ENCODE measurements at regions not wholly inside any gene's neighbourhood (a gene's known extent, or its start where the extent isn't known, plus 50 kb on each side); places are given as distances from the start of the nearest gene placed in this dataset.

GRCh38 chr15:45763170-45763869 lies 128.5 kb downstream of the SQOR start:
- WGBS, 2 donors = 88 to 90% methylated on average over 6 of the region's 6 CpGs
- no peak for TF ChIP-seq CTCF (IDR thresholded peaks at IDR 0.05)
- TF ChIP-seq POLR2A (IDR thresholded peaks at IDR 0.05) = no peak
- no peak for DNase-seq (ENCODE audit: low spot score in 2 of 2)
- H3K4me3 ChIP-seq (ENCODE audit: low read depth, poor library complexity, severe bottlenecking) = no peak overlapping the region
- intact Hi-C loops (cut with DNase I; ENCODE audit: low total_unique reads) = no loop called here

GRCh38 chr15:45773149-45773548 lies 138.3 kb downstream of the SQOR start:
- H3K4me3 ChIP-seq (ENCODE audit: low read depth, poor library complexity, severe bottlenecking) = no peak overlapping the region
- intact Hi-C loops (cut with DNase I; ENCODE audit: low total_unique reads) = no loop called here
- DNase-seq (ENCODE audit: low spot score in 2 of 2) = no peak
- WGBS, 2 donors = 55 to 83% methylated on average over 3 of the region's 3 CpGs
- no peak for TF ChIP-seq POLR2A (IDR thresholded peaks at IDR 0.05)
- TF ChIP-seq CTCF (IDR thresholded peaks at IDR 0.05) = no peak

- TF ChIP-seq CTCF (IDR thresholded peaks at IDR 0.05) = no peak
- TF ChIP-seq POLR2A (IDR thresholded peaks at IDR 0.05) = no peak
- intact Hi-C loops (cut with DNase I; ENCODE audit: low total_unique reads) = no loop called here
- no peak overlapping the region for H3K4me3 ChIP-seq (ENCODE audit: low read depth, poor library complexity, severe bottlenecking)
- WGBS, 2 donors = 38 to 50% methylated on average over 4 of the region's 4 CpGs
- DNase-seq (ENCODE audit: low spot score in 2 of 2) = no peak
These were observed 141.9 kb downstream of the SQOR start for GRCh38 chr15:45776772-45777171.

DNA sequence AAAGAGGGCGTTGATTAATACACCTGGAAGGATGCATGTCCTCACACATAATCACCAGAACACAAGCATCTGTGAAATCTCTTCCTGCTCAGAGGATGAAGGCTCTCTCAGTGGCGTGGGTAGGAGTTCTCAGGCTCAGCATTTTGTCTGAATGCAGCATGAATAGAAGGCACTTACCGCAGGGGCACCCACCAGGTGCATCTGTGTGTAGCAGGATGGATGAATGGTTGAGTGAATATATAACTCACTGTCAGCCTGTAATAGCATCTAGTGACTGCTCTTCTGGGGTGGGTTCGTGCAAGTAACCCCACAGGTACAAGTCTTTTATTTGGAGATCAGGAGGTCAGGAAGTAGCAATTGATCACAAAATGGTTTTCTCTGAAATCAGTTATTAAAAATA lies 143.0 kb downstream of the SQOR start:
- WGBS, 2 donors = 76 to 78% methylated on average over 4 of the region's 4 CpGs
- TF ChIP-seq POLR2A (IDR thresholded peaks at IDR 0.05) (no peak), CTCF (IDR thresholded peaks at IDR 0.05) (no peak)
- H3K4me3 ChIP-seq (ENCODE audit: low read depth, poor library complexity, severe bottlenecking) = no peak overlapping the region
- intact Hi-C loops (cut with DNase I; ENCODE audit: low total_unique reads) = no loop called here
- DNase-seq (ENCODE audit: low spot score in 2 of 2) = no peak

- intact Hi-C loops (cut with DNase I; ENCODE audit: low total_unique reads) = no loop called here
- H3K4me3 ChIP-seq (ENCODE audit: low read depth, poor library complexity, severe bottlenecking) = no peak overlapping the region
- WGBS, 2 donors = 60 to 81% methylated on average over 2 of the region's 2 CpGs
- TF ChIP-seq POLR2A (IDR thresholded peaks at IDR 0.05) (no peak), CTCF (IDR thresholded peaks at IDR 0.05) (no peak)
- DNase-seq (ENCODE audit: low spot score in 2 of 2) = no peak
These were observed 145.5 kb downstream of the SQOR start for GRCh38 chr15:45780352-45780751.

DNA sequence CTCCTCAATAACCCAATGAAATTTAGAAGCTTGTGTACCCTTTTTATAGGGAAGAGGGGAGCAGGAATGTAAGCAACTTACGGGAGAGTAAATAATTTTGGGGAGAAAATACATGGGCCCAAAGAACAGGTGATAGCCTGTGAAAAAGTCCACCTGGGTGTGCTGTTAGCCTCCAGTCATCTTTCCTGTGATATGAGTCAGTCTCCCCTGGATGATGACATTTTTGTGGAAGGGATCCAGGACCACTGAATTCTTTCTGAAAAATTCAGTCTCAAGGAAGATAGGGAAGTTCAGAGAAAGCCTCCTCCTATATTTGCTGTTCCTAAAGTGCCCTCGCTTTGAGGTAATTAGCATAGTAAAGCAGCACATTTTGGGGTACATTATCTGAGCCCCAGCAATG lies 149.8 kb downstream of the SQOR start:
- no peak overlapping the region for H3K4me3 ChIP-seq (ENCODE audit: low read depth, poor library complexity, severe bottlenecking)
- 70 to 92% methylated on average over 2 of the region's 2 CpGs for WGBS, 2 donors
- no peak for DNase-seq (ENCODE audit: low spot score in 2 of 2)
- intact Hi-C loops (cut with DNase I; ENCODE audit: low total_unique reads) = no loop called here
- TF ChIP-seq POLR2A (IDR thresholded peaks at IDR 0.05) (no peak), CTCF (IDR thresholded peaks at IDR 0.05) (no peak)

All from lower leg skin (tissue), 4 donors.